CD4-positive, alpha-beta T cell treated with Interleukin-17A for 1 hour (primary cell): ENCODE measurements at regions not wholly inside any gene's neighbourhood (a gene's known extent, or its start where the extent isn't known, plus 50 kb on each side); places are given as distances from the start of the nearest gene placed in this dataset.
"Not testable (repeated sequence)": the region's sequence is repeated elsewhere in the genome, so short reads cannot be mapped to it uniquely, and the experiment has no call there.

Source experiments
- DNase-seq: peaks from one replicate; pipeline ENCODE4 v3.0.0-alpha.2; 2020

DNA sequence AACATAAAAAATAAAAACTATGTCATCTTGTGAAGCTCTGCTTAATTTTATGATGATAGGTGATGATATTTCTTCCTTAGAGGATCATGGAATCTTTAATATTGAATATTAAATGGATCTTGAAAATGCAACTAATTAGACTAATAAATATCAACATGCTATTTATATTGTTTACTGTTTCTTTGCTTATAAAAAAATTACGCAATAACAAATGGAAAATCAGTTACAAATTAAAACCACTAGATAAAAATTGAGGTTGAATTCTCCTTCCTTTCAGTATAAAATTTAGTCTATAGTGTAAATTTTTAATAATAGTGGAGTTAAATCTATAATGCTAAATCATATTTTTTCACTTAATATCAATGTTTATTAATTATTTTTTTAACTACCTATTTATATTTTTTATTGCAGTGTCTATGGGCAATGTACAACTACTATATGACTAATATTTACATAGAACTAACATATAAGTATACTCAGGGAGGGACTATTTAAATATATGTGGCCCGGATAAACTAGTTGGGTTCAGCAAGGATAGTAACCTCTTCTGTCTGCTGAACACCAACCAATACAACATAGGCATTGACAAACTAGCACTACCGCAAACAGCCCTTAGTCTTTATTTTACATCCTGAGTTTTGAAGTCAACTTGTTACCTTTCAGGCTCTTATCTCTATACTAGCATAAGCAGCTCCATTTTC, 628.0 kb downstream of the EFNB2 start:
- DNase-seq: no peak

DNA sequence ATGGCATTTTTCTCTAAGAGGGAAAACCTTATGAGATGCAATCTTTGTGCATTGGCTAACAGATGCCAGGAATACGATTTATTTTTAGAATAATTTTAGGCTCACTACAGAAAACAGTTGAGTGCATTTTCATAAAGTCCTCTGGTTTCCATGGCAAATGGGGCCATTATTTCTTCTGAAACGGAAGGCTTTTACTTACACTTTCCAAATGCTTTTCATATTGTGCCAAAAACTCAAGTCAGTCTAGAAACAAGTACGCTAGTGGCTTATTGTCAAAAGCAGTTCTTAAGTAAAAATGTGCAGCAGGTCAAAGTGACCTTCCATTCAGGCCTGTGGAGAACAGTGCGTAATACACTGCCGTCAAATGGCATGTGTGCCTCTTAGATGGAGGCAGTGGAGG, 628.7 kb downstream of the EFNB2 start:
- DNase-seq: no peak

DNA sequence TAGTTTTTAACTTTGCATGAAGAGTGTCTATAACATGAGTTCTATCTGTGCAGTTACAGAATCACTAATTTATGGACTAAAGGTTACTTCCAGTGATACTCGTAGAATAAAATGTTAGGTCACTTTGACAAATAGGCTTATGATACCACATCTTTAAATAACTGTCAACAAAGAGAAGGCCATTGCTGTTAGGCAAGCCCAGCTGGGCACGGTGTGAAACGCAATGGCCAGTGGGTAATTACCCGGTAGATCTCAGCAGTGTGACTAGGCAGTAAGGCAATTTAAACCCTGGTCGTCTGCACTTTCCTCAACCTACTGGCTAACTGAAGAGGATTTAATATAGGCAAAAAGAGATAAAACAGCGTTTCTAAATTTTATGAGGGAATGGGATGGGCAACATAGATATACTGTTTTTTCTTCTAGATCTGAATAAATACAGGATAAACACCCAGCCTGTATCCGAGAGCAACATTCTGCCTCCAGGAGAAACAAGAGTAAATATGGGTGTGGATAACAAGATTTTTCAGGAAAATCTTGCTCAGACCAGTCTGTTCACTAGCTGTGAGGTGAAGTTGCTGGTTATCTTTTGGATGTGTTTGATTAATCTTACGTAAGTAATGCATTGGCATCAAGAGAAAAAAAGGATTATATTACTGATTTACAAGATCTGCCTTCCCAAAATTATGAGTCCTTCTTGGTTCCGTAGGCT, 631.3 kb downstream of the EFNB2 start:
- DNase-seq: no peak

DNA sequence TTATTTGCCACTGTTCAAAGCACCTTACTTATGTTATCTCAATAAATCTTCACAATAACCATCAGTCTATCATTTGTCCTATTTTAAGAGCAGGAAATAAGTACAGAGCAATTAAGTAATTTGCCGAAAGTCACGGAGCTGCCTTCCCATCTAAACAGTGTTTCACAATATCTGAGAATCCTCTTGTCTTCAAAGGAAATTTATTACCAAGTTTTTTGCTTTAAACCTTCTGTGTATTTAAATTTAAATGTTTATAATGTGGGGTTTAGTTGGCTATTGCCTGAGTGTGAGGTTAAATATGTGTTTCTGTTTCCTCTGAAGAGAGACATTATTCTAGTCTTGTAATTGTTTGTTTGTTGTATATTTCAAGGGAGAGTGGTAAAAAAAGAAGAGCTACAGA, 633.1 kb downstream of the EFNB2 start:
- no peak for DNase-seq

DNA sequence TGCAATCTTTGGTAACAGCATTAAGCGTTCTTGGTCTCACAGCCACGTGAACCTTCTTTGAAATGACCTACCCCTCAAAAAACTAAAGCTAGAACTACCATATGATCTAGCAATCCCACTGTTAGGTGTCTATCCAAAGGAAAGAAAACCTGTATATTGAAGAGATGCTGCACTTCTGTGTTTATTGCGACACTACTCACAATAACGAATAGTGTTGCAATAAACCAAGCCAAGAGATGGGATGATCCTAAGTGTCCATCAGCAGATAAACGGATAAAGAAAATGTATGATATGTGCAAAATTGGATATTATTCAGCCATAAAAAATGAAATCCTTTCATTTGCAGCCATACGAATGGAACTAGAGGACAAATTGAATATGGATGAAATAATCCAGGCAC, 637.9 kb downstream of the EFNB2 start:
- DNase-seq: no peak

DNA sequence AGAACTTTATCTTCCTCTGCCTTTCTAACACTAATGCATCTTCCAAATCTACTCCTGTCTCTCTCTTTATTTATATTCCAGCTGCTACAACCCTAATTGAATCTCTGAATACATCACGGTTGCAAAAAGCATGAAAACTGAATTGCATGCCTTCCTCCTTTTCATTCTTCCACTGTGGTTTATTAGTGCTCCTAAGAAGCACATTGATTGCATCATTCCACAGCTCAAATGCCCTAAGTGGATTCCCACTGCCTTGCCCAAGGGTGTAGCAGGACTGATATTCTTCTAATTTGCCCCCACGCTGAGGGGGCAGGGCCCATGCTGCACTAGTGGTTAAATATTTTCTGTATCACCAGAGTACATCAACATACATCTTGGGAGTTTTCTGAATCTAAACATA, 640.8 kb downstream of the EFNB2 start:
- DNase-seq: no peak

DNA sequence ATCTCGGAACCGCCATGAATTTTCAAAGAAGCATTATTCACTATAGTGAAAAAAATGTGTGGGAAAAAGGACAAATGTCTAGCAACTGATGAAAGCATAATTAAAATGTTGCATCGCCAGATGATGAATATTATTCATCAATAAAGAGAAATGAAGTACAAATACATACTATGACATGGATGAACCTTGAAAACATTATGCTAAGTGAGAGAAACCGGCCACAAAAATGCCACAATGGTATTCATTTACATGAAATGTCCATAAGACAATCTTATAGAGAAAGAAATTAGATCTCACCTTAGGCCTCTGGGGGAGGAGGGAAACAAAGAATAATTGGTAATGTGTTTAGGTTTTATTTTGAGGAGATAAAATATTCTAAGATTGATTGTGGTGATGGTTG, 645.0 kb downstream of the EFNB2 start:
- no peak for DNase-seq

DNA sequence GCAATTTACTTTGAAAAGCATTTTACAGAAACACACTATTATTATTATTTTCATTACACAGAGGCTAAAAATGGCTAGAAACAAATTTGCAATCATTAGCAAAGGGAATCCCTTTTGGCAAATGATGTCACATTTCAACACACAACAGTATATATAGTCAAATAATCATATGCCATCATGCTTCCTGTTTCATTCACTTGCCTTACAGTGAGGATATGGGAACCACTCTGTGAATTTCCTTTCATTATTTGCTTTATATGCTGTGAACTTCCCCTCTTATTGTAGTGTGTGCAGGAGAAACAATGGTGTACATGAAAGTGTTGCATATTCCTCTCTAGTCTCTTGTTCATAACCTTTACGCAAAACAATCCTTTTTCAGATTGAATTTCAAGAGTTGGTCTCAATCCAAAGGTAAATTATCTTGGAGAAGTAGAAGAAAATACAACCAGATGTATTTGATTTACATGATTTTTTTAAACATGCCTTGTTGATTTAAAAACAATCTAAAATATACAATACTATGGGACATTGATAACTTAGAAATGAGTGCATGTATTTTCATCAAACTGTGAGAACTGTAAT, 657.3 kb downstream of the EFNB2 start:
- DNase-seq: no peak

DNA sequence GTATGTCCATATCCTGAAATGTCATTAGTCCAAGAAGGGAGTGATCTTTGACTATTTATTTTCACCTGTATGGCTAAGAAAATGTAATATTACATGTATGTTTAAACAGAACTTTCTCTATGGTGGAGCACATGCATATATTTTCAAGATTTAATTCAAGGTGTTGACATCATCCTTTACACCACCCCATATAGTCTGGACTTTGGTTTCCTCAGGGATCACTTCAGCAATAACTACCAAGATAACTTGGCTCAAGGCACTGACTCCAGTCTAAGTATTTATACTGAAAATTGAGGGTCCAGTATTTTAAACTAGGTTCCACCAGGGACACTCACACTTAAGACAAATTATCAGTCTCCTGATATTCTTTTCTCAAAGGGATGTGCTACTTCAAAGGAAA, 660.6 kb downstream of the EFNB2 start:
- DNase-seq: no peak

DNA sequence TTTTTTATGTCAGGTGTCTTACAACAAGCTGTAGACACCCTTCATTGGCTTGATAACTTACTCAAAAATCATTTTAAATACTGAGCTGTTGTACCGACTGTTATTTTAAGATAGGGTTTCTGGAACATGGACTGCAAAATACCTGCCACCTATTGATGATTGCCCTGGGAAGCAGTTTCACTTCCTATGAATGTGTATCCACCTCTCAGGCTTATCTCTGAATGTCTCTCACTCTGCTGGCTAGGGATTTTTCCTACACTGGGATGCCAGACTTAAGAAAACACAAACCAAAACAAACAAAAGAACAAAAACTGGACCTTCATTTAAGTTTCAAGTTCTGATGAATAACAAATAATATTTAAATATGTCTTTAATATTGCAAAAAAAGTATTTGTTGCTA, 663.7 kb downstream of the EFNB2 start:
- DNase-seq: no peak

DNA sequence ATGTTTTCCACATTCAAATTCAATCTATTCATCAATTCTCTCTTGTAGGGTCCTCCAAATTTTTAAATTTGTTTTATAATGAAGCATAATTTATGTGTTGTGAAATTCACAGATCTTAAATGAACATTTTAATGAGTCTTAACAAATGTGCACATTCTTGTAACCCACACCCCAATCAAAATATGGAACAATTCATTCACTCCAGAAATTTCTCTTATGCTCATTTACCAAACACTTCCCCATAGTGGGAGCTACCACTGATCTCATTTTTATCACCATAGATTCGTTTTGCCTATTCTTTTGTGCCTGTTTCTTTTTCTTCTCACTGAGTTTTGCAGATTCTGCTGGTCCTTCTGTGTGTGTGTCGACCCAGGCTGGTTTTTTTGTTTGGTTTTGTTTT, 664.1 kb downstream of the EFNB2 start:
- no peak for DNase-seq

DNA sequence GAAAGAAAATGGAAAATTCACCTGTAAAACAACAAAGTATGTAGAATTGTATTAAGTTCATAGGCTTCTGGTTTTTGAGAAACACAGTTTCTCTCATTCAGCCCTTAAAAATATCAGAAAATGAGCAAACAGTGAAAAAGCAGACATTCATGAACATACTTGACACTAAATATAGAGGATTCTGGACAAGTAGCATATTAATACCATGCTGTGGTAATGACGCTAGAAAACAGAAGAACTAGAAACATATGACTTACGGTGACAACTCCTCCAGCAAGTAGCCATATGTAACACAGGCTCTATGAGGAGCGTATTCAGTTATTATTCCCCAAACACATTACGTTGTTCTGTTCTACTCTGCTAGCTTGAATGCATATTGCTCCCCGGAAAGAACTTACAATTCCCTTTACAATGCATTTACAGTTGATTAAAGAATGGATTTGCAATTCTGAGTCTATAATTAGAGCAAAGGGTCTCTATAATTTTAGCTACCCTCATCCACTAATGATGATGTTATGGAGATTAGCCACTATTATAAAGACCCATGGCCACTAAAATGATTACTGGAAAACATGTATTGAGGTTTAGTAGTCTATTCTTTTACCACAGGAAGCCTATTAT, 672.1 kb downstream of the EFNB2 start:
- no peak for DNase-seq

DNA sequence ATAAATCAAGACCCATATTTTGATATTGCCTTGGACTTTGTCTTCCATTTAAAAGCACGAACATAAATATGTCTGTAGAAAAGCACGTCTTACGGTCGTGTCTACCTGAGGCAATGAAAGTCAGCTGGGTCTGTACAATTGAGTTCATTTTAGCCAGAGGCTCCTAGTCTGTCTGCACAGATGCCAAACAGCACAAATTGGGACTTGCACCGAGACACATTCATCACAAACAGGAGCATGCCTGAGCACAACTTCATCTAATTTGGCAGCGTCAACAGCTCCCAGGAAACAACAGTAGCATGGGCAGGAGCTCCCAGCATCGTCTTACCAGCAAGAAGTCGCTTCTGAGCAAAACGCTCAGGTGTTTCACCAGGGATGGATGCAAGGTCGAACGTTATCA, 687.0 kb downstream of the EFNB2 start:
- DNase-seq: no peak

DNA sequence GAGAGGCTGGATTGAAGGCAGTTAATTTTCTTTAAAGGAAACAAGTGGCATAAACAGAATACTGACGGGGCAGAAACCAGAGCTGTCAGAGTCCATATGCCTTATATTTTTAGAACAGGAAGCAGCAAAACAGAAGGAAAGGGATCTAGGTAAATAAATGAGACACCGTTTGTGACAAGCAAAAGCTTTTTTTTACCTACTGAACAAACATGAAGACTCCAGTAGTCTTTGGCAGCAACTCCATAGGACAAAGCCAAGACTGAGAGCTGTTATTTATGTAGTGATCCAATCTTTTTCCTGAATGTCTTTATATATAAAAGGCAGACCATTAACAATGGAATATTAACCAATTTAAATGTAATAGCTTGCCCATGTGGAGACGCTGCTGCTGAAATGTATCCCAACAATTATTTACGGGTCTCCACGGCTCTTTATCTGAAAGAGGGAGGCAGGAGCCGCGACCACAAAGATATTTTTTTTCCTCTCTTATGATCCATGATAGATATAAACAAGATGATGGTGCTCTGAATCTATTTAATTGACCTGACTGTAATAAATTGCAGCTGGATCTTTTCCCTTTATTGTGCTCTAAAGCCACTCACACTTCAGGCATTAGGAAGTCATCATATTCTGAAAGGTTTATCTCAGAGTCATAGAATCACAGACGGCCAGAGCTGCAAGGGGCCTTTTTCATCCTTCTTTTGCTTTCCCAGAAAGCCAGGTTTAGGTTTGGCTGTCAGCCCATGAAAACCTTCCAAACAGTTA, 687.8 kb downstream of the EFNB2 start:
- DNase-seq: no peak

DNA sequence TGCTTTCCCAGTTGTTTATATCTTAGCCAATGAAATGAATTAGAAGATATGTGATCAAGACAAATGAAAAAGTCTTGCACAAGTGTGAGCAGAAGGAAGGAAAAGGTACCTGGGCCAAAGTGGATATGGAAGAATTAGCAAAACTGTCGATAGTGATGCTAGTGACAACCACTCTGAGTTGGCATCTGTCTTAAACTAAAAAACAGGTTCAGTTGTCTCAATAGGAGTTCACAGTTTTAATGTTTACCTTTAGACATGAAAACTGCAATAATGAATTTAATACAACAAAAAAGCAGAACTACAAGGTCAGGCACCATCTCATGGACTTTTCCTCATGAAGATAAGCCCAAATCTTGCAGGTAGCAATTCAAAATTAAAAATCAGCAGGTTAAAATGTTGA, 688.5 kb downstream of the EFNB2 start:
- DNase-seq: no peak

DNA sequence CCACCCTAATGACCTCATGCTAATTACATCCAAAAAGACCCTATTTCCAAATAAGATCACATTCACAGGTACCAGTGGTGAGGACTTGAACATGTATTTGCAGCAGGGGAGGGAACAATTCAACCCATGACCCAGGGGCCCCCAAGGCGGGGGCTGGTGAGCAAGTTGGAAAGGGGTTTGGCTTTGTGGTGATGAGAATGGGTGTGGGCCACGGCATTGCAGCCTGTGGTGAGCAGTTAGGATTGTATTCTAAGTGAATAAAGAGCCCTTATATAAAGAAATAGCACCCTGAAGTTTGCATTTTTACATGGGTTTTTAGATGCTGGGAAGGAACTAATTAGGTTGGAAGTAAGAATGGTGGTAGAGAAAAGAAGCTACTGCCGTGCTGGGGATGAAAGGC, 694.2 kb downstream of the EFNB2 start:
- DNase-seq: no peak

DNA sequence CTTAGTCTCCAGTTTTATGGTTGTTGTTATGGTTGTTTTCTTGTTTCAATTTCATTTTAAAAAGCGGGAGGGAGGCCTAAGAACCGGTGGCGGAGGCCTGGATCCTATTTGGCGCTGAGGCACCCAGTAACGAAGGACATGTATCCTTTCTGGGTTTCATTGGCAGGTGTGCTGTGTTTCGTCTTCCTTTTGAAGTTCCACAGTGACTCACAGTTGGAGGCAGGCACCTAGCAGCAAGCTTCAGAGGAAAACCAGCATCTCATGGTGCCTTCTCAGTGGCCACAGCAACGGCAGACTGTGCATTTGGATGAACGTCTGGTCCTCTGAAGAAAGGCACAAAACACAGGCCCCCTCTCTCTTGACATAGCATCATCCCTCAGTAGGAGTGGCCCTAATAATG, 697.2 kb downstream of the EFNB2 start:
- DNase-seq: no peak

DNA sequence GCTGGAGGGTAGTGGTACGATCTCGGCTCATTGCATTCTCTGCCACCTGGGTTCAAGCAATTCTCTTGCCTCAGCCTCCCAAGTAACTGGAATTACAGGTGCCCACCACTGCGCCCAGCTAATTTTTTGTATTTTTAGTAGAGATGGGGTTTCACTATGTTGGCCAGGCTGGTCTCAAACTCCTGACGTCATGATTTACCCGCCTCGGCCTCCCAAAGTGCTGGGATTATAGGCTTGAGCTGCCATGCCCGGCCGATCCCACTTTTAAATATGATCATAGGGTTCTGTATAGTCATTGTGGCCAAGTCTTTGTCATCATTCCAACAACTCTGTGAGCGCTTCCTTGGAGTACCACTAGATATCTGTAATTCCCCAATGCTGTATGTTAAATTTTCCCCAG, 698.2 kb downstream of the EFNB2 start:
- DNase-seq: not testable (repeated sequence)

DNA sequence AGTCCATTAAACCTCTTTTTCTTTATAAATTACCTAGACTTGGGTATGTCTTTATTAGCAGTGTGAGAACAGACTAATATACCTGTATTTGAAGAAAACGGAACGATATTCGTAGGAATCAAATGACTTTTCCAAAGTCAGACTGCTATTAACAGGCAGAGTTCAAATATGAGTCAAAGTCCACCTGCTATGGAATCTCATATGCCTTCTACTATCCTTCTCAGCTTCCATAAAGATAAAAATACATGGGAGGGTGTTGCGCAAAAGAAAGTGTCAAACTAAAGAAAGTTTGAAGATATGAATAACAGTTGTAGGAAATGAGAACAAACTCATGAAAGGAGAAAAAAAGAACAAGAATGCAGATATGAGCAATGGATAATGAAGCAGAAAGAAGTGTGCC, 704.6 kb downstream of the EFNB2 start:
- no peak for DNase-seq

DNA sequence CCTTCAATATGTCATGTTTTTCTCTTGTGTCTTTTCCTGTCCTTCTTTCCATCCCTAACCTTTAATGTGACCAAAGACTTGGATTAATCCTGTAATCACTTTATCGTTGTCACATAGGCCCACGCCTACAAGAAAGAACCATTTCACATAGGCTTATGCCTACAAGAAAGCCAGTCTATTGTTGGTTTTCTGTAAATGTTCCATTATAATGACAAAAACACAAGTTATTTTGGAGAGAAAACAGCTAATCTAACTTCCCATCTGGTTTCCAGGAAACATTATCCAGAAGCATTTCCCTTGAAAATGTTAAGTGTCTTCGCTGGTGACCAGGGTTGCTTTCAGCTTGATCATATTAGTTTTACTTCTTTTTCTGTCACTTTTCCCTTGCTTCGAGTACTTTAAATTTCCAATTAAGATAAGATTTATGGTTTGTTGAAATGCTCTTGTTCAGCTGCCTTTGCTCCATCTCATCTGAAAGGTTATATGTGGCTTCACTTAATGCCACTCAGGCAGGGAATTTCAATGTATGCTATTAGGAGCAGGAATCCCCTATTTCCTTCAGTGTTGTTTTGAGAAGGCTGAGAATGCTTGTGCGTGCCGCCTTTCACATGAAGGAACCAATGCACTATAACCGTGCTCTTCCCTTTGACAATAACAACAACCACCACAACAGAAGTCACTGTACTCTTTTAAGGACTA, 708.2 kb downstream of the EFNB2 start:
- DNase-seq: no peak

DNA sequence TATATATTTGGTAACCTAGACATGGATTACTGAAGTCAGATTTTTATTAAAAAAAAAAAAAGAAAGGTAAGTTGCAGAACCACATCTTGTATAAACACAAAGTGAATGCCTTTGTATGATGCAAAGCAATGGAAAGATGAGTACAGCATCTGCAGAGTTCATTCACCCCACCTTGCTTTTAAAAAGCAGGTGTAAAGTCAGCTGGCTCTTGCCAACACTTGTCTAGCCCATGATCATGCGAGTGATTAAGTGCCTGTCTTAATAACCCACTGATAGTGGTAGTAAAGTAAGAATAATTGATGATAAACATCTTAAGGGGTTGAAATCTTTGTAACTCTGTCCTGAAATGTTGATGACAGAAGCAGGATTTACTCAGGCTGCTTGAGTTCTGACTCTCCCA, 710.4 kb downstream of the EFNB2 start:
- DNase-seq: no peak

DNA sequence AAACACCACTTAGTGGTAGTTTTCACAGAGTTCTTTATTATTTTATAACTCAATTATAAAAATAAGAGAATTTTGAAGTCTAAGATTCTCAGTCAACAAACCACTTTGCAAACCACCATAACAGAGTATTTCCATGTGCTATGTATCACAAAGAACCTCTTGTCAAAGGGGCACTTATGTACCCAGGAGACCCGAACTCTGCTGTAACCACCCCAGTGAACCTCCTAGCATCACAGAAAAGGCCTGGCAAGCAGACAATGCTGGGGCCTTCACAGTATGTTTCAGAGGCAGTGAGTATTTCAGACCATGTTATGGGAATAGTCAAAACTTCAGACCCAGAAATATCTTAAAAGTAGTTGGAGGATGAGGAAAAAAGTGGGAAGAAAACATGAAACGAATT, 714.1 kb downstream of the EFNB2 start:
- DNase-seq: no peak

DNA sequence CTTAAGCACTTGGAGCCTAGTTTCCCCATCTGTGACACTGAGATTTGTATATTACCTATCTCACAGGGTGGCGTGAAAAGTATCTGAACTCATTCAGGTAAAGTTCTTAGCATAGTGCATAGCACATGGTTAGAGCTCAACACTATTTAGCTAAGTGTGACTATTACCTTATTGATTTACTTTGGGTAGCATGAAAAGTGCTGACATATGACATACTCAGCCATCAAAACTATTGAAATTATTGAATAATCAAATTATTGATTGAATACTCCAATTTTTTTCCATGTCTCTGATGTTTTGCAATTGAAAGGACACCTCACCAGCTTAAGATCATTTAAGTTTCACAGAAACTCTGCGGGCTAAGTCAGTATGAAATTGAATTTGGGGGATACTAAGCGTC, 715.0 kb downstream of the EFNB2 start:
- no peak for DNase-seq
